OCI-LY3 (cell line): ENCODE measurements at regions not wholly inside any gene's neighbourhood (a gene's known extent, or its start where the extent isn't known, plus 50 kb on each side); places are given as distances from the start of the nearest gene placed in this dataset.

Source experiments
- H2AFZ ChIP-seq: fragments of 200-600, 300-600 bp; shearing (Covaris generic); 2 replicates; pipeline ENCODE4 v1.6.0; 2014; ENCODE audit warnings: antibody characterized with exemption, low read depth, low read length
- H3K27ac ChIP-seq: fragments of 200-600, 300-600 bp; sonication (generic); 2 replicates; pipeline ENCODE4 v1.5.1; 2014; ENCODE audit warnings: mild to moderate bottlenecking, low read length, moderate library complexity, mixed read lengths
- H3K27me3 ChIP-seq: fragments of 200-600, 300-600 bp; sonication (generic); 2 replicates; pipeline ENCODE4 v1.6.1; 2014; ENCODE audit warnings: low read depth, low read length, mixed read lengths
- H3K36me3 ChIP-seq: fragments of 200-600, 300-600 bp; sonication (generic); replicated peaks from 2 replicates; pipeline ENCODE3; 2014; ENCODE audit warnings: low read depth, low read length, mixed read lengths
- H3K4me1 ChIP-seq: fragments of 300-600, 200-600 bp; sonication (generic); 2 replicates; pipeline ENCODE4 v1.6.1; 2014; ENCODE audit warnings: low read length, mixed read lengths
- H3K4me2 ChIP-seq: fragments of 200-600, 300-600 bp; sonication (generic); 2 replicates; pipeline ENCODE4 v1.6.1; 2014; ENCODE audit warnings: low read length, mixed read lengths
- H3K4me3 ChIP-seq: fragments of 300-600, 200-600 bp; sonication (generic); 2 replicates; pipeline ENCODE4 v1.5.1; 2014; ENCODE audit warnings: antibody characterized with exemption, mild to moderate bottlenecking, low read length, moderate library complexity
- H3K79me2 ChIP-seq: fragments of 300-600, 200-600 bp; shearing (Covaris generic); 2 replicates; pipeline ENCODE4 v1.6.1; 2014; ENCODE audit warnings: mild to moderate bottlenecking, low read length, mixed read lengths
- H3K9ac ChIP-seq: fragments of 300-600, 200-600 bp; shearing (Covaris generic); 2 replicates; pipeline ENCODE4 v1.6.0; 2014; ENCODE audit warnings: mild to moderate bottlenecking, low read length, moderate library complexity
- H3K9me3 ChIP-seq: fragments of 200-600, 300-600 bp; shearing (Covaris generic); 2 replicates; pipeline ENCODE4 v1.6.1; 2014; ENCODE audit warnings: low read length, mixed read lengths; ENCODE audit not compliant: insufficient read depth
- H4K20me1 ChIP-seq: fragments of 200-600, 300-600 bp; sonication (generic); 2 replicates; pipeline ENCODE4 v1.6.1; 2016; ENCODE audit warnings: low read length, mixed read lengths; ENCODE audit not compliant: insufficient read depth
- CTCF ChIP-seq: fragments of 200-600, 300-600 bp; sonication (generic); IDR thresholded peaks from 2 replicates; pipeline ENCODE4 v1.5.1; 2014; ENCODE audit warnings: antibody characterized with exemption, low read length, low read depth
- EZH2phosphoT487 ChIP-seq: fragments of 200-600 bp; shearing (Covaris generic); IDR thresholded peaks from 2 replicates; pipeline ENCODE4 v1.6.1; 2018; ENCODE audit warnings: antibody characterized with exemption, mixed run types, low read depth

- H4K20me1 ChIP-seq = no peaks in the 10 kb centered on the region
- no peak for TF ChIP-seq CTCF
- TF ChIP-seq EZH2phosphoT487 = no peak
- no peaks in the 10 kb centered on the region for H3K79me2 ChIP-seq
- no peaks in the 10 kb centered on the region for H3K36me3 ChIP-seq
- no peak overlapping the region for H3K27ac ChIP-seq
- no peak overlapping the region for H3K9ac ChIP-seq
- no peak overlapping the region for H3K4me2 ChIP-seq
- no peak overlapping the region for H3K4me3 ChIP-seq
- no peaks in the 10 kb centered on the region for H3K4me1 ChIP-seq
- H3K9me3 ChIP-seq = peaks cover 5% of the 10 kb centered on the region; the same call in 1 of the 2 replicates
- no peak overlapping the region for H2AFZ ChIP-seq
- no peaks in the 10 kb centered on the region for H3K27me3 ChIP-seq
Measured at GRCh38 chr3:18580268-18580667, 155.1 kb upstream of the SATB1 start.

- Histone ChIP-seq H3K4me2 (no peak overlapping the region), H3K4me1 (no peaks in the 10 kb centered on the region), H3K27ac (no peak overlapping the region), H2AFZ (no peak overlapping the region), H4K20me1 (no peaks in the 10 kb centered on the region), H3K36me3 (no peaks in the 10 kb centered on the region), H3K9me3 (peaks cover 5% of the 10 kb centered on the region; the same call in 1 of the 2 replicates), H3K79me2 (no peaks in the 10 kb centered on the region), H3K27me3 (no peaks in the 10 kb centered on the region), H3K4me3 (no peak overlapping the region), H3K9ac (no peak overlapping the region)
- TF ChIP-seq CTCF (no peak), EZH2phosphoT487 (no peak)
Measured at GRCh38 chr3:18579661-18580060, 154.5 kb upstream of the SATB1 start.

GRCh38 chr3:18575573-18575972, 150.4 kb upstream of the SATB1 start:
- Histone ChIP-seq H3K36me3 (no peaks in the 10 kb centered on the region), H4K20me1 (no peaks in the 10 kb centered on the region), H3K9ac (no peak overlapping the region), H3K4me1 (no peaks in the 10 kb centered on the region), H3K27me3 (no peaks in the 10 kb centered on the region), H3K27ac (no peak overlapping the region), H3K4me2 (no peak overlapping the region), H3K79me2 (no peaks in the 10 kb centered on the region), H2AFZ (no peak overlapping the region), H3K9me3 (no peaks in the 10 kb centered on the region), H3K4me3 (no peak overlapping the region)
- TF ChIP-seq CTCF (no peak), EZH2phosphoT487 (no peak)

- Histone ChIP-seq H4K20me1 (no peaks in the 10 kb centered on the region), H3K36me3 (no peaks in the 10 kb centered on the region), H3K4me3 (no peak overlapping the region), H3K27me3 (no peaks in the 10 kb centered on the region), H3K9me3 (no peaks in the 10 kb centered on the region), H3K27ac (no peak overlapping the region), H3K4me2 (no peak overlapping the region), H3K9ac (no peak overlapping the region), H2AFZ (no peak overlapping the region), H3K4me1 (no peaks in the 10 kb centered on the region), H3K79me2 (no peaks in the 10 kb centered on the region)
- no peak for TF ChIP-seq CTCF
- TF ChIP-seq EZH2phosphoT487 = no peak
Measured at GRCh38 chr3:18572809-18573208, 147.7 kb upstream of the SATB1 start.
